Astrocyte of the spinal cord (primary cell): ENCODE measurements at regions not wholly inside any gene's neighbourhood (a gene's known extent, or its start where the extent isn't known, plus 50 kb on each side); places are given as distances from the start of the nearest gene placed in this dataset.
A peak's percentile ranks its signal among the peaks of the same experiment; 100 is the strongest.

Experiments
- DNase-seq: peaks from one replicate; pipeline ENCODE4 v3.0.0; 2011; ENCODE audit warnings: low read depth, low spot score
- H3K4me3 ChIP-seq: 2 replicates; pipeline ENCODE4 v1.5.1; 2011; ENCODE audit warnings: low read depth, mild to moderate bottlenecking, low read length, moderate library complexity
- CTCF ChIP-seq: IDR thresholded peaks from 2 replicates; pipeline ENCODE4 v1.5.1; 2012; ENCODE audit warnings: low read depth, mild to moderate bottlenecking, low read length, inconsistent platforms
- in situ Hi-C: cut with HindIII; loops from 2 replicates; pipeline ENCODE4 v1.10.0; 2017; ENCODE audit warnings: low sequenced_read_pairs

- no peak for DNase-seq
- no peak for TF ChIP-seq CTCF
Measured at GRCh38 chr15:72912121-72912520, 128.6 kb upstream of the ADPGK start.

GRCh38 chr15:72911626-72912025 lies 128.1 kb upstream of the ADPGK start:
- TF ChIP-seq CTCF = no peak
- DNase-seq = no peak
- H3K4me3 ChIP-seq = no peak overlapping the region
- in situ Hi-C loops = no loop called here

More at GRCh38 chr15:72912121-72912520, 128.6 kb upstream of the ADPGK start:
- in situ Hi-C loops = no loop called here
- no peak overlapping the region for H3K4me3 ChIP-seq

GRCh38 chr15:72908713-72909112 lies 125.2 kb upstream of the ADPGK start:
- H3K4me3 ChIP-seq = no peak overlapping the region
- in situ Hi-C loops = no loop called here
- TF ChIP-seq CTCF = no peak
- no peak for DNase-seq

GRCh38 chr15:72907733-72908132 lies 124.2 kb upstream of the ADPGK start:
- TF ChIP-seq CTCF = no peak
- H3K4me3 ChIP-seq = no peak overlapping the region
- in situ Hi-C loops = no loop called here
- no peak for DNase-seq

- no peak for TF ChIP-seq CTCF
- DNase-seq = no peak
- H3K4me3 ChIP-seq = no peak overlapping the region
- in situ Hi-C loops = no loop called here
Measured at GRCh38 chr15:72902919-72903260, 119.3 kb upstream of the ADPGK start.

GRCh38 chr15:72902245-72902918 lies 118.8 kb upstream of the ADPGK start:
- in situ Hi-C loops = no loop called here
- no peak for TF ChIP-seq CTCF
- H3K4me3 ChIP-seq = no peak overlapping the region
- peak; percentile 75 for DNase-seq
